Muscle layer of duodenum (tissue), 2 donors: ENCODE measurements at regions not wholly inside any gene's neighbourhood (a gene's known extent, or its start where the extent isn't known, plus 50 kb on each side); places are given as distances from the start of the nearest gene placed in this dataset.
A peak's percentile ranks its signal among the peaks of the same experiment; 100 is the strongest.

ENCODE experiments used
- H3K27ac ChIP-seq: one replicate; pipeline ENCODE4 v1.7.0; 2013; ENCODE audit warnings: mild to moderate bottlenecking, low read length
- H3K27me3 ChIP-seq: one replicate; pipeline ENCODE4 v1.7.0; 2013; ENCODE audit warnings: low read depth, mild to moderate bottlenecking, control low read depth, low read length
- H3K36me3 ChIP-seq, 2 donors: one replicate each; pipeline ENCODE4 v1.7.0; 2013; ENCODE audit warnings: low read length in 2 of 2, control low read depth in 1 of 2, mild to moderate bottlenecking in 1 of 2; ENCODE audit not compliant: insufficient read depth in 2 of 2, control insufficient read depth in 1 of 2
- H3K4me1 ChIP-seq, 2 donors: one replicate each; pipeline ENCODE4 v1.7.0; 2013; ENCODE audit warnings: low read length in 2 of 2, mild to moderate bottlenecking in 2 of 2, control low read depth in 1 of 2, moderate library complexity in 1 of 2; ENCODE audit not compliant: insufficient read depth in 2 of 2, control insufficient read depth in 1 of 2
- H3K4me3 ChIP-seq, 2 donors: one replicate each; pipeline ENCODE4 v1.7.0; 2013; ENCODE audit warnings: low read length in 2 of 2, low read depth in 1 of 2, mild to moderate bottlenecking in 1 of 2
- H3K9me3 ChIP-seq, 2 donors: one replicate each; pipeline ENCODE4 v1.7.0; 2013; ENCODE audit warnings: low read length in 2 of 2, control low read depth in 1 of 2, mild to moderate bottlenecking in 1 of 2; ENCODE audit not compliant: control insufficient read depth in 1 of 2
- donor health status: healthy.

DNA sequence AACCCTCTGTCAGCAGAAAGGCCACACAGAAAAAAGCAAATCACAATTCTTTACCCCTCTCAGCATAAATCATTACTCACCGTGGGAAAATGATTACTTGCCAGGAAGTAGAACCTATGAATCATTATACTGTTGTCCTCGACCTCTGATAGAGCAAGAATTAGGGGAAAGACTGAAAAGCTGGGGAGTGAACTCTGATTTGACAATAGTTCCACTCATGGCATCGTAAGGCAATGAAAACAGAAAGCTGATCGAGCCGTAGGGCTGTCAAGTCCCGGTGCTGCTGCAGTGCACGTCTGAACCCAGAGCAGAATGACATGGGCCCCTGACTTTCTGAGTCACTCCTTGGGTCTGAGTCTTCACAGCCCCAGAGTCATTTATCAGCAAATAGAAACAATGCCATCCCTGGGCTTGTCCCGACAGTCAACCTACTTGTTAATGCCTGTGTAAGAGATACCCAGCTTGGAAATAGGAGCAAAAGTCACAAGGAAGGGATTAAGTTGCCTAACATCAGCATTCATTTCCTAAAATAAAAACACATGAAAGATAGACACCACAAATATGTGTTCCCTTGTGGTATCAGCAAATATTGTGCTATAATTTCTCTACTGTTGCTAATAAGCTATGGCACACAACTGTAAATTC, 224.8 kb upstream of the MARCKS start:
- Histone ChIP-seq H3K36me3 (peaks cover 0 to 6% of the 10 kb centered on the region in 2 donors), H3K9me3 (no peaks in the 10 kb centered on the region), H3K4me1 (peaks cover 20 to 31% of the 10 kb centered on the region in 2 donors), H3K4me3 (peak overlapping the region; percentile 0 to 43), H3K27me3 (no peaks in the 10 kb centered on the region), H3K27ac (peak overlapping the region; percentile 78)

DNA sequence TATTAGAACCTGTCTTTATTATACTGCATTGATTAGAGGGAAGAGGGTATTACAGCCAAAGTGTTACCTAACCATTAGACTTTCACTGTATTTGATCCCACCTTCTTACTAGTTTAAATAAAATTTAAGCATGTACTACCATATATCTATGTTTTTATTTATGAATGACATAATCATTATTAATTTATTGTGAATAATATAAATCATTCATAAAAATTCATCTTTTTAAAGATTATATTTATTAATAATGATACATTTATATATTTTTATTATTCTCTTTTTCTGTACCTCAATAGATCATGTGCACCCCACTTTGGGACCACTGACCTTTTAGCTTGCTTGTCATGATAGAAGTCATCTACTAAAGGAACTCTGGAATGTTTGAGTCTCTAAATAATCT, 223.5 kb upstream of the MARCKS start:
- Histone ChIP-seq H3K9me3 (no peaks in the 10 kb centered on the region), H3K27me3 (no peaks in the 10 kb centered on the region), H3K4me3 (no peak overlapping the region), H3K27ac (no peak overlapping the region), H3K4me1 (peaks cover 20 to 31% of the 10 kb centered on the region in 2 donors), H3K36me3 (peaks cover 0 to 6% of the 10 kb centered on the region in 2 donors)

DNA sequence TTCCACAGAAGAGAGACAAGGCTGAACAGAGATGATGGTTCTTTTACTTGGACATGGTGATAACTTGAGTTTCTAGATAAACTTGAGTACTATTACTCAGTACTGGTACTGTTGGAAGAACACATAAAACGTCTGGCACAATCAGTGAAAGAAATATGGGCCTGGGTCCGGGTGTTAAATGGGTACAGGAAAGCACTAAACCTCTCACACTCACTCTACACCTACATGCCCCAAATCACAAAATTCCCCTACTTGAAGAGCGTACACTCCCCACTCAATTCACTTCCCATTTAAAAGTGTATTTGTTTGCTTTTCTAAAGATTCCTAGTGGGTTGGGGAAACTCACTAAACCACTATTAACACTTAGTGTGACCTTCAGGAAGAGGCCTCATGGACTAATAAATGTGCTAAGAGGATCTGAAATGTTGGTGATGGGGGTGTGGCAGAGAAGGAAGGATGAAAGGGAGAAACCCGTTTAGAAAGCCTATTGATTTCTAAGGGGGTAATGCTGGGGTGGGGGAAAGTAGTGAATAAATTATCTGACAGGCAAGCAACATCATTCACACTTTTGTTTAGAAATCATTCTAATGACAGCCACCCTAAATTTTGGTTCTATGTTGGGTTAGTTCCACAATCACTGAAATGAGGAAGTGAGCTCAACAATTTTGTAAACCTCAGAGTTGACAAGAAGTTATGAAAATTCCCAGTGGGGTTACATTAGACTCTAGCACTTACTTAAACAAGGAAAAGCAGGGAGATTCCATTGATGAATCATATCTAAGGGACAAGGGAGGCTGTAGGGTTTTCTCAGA, 222.6 kb upstream of the MARCKS start:
- Histone ChIP-seq H3K27me3 (no peaks in the 10 kb centered on the region), H3K36me3 (peaks cover 0 to 6% of the 10 kb centered on the region in 2 donors), H3K27ac (peak overlapping the region; percentile 41), H3K4me1 (peaks cover 15 to 31% of the 10 kb centered on the region in 2 donors), H3K9me3 (no peaks in the 10 kb centered on the region), H3K4me3 (no peak overlapping the region)

DNA sequence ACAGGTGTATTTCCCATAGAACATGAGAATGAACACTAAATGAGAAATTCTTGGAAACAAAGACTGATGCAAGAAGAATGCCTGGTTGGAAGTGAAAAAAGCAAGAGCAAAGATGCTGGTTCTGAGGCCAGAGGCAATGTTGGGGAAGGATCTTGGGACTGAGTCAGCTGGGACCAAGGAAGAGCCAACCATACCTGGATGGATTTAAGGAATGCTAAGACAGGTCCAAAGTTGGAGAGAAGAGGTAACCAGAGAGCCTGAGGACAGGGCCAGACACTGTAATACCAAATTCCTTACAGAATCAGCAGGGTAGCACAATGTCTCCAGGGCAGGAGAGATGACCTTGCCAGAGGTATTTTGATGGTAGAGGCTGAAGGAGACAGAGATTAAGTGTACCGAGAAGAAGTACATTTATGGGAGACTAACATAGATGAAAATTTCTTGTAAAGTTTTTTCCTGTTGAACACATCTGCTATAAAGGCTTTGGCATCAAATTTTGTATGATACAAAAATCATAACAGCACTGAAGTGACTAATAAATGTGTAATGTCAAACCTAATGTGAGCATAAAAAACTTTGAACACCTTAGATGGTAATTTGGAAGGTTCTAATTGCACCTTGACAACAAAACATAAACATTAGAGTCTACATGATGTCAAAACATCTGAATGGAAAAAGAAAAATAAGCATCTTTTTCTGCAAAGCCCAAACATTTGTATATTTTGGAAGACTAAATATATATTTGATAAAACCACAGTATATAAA, 221.7 kb upstream of the MARCKS start:
- peaks cover 0 to 6% of the 10 kb centered on the region in 2 donors for H3K36me3 ChIP-seq
- no peak overlapping the region for H3K4me3 ChIP-seq
- H3K4me1 ChIP-seq, result peaks cover 11 to 24% of the 10 kb centered on the region in 2 donors
- H3K9me3 ChIP-seq, result no peaks in the 10 kb centered on the region
- H3K27ac ChIP-seq, result peak overlapping the region; percentile 41
- no peaks in the 10 kb centered on the region for H3K27me3 ChIP-seq

DNA sequence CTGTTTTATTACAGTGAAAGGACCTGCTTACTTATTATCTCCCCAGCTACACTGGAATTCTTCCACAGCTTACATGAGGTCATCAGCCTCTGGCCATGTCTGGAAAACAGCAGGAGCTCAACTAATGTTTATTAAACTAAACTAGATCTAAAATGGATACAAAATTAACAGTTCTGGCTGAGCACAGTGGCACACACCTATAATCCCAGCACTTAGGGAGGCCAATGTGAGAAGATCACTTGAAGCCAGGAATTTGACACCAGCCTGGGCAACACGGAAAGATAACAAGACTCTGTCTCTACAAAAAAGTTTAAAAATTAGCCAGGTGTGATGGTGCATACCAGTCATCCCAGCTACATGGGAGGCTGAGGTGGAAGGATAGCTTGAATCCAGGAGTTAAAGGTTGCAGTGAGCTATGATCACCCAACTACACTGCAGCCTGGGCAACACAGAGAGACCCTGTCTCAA, 220.8 kb upstream of the MARCKS start:
- Histone ChIP-seq H3K27me3 (no peaks in the 10 kb centered on the region), H3K4me1 (peaks cover 4 to 20% of the 10 kb centered on the region in 2 donors), H3K27ac (no peak overlapping the region), H3K36me3 (peaks cover 0 to 6% of the 10 kb centered on the region in 2 donors), H3K9me3 (no peaks in the 10 kb centered on the region), H3K4me3 (no peak overlapping the region)

DNA sequence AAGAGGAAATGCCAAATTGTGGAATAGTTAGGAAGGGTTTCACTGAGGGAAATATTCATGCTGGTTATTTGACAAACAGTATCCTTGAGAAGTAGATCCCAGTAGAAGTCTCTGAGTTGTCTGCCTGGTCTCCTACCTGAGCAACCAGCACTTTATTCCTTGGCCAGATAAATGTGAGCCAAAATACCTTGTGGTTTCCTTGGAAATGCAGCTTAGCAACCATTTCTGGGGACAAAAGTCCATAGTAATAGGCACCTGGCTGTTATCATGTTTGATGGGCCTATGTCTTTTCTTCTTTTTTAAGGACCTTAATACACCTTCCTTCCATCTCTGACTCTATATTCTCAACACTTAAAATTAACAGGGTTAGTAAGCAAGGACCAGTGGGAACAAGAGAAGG, 217.1 kb upstream of the MARCKS start:
- Histone ChIP-seq H3K9me3 (no peaks in the 10 kb centered on the region), H3K27me3 (no peaks in the 10 kb centered on the region), H3K27ac (no peak overlapping the region), H3K4me3 (no peak overlapping the region), H3K4me1 (peaks cover 7 to 8% of the 10 kb centered on the region in 2 donors), H3K36me3 (no peaks in the 10 kb centered on the region)

DNA sequence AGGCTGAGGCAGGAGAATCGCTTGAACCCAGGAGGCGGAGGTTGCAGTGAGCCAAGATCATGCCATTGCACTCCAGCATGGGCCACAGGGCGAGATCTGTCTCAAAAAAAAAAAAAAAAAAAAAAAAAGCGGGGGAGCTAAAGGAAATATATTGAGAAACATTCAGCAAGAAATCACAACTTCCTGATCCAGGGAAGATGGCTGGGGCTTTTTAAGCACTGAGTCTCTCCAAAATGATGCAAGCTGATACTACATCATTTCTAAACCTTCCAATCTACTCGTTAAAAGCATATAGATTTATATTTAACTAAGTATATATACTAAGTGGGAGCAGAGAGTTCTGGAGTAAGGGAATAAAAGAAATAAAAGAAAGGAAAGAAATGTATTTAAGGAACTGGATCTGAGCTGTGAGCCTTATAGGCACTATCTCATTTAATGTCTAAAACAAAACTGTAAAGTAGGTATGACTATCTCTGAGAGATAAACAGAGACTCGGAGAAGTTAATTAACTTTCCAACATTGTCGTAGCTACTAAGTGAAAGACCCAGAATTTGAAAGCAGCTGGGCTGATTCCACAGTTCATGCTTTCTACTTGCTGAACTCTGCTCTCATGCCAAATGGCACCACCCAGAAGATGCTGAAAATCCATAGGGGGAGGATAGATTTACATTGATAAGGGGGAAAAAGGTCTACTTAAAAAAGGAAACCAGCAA, 215.0 kb upstream of the MARCKS start:
- H3K4me1 ChIP-seq, result peaks cover 0 to 7% of the 10 kb centered on the region in 2 donors
- no peak overlapping the region for H3K4me3 ChIP-seq
- H3K27ac ChIP-seq, result no peak overlapping the region

DNA sequence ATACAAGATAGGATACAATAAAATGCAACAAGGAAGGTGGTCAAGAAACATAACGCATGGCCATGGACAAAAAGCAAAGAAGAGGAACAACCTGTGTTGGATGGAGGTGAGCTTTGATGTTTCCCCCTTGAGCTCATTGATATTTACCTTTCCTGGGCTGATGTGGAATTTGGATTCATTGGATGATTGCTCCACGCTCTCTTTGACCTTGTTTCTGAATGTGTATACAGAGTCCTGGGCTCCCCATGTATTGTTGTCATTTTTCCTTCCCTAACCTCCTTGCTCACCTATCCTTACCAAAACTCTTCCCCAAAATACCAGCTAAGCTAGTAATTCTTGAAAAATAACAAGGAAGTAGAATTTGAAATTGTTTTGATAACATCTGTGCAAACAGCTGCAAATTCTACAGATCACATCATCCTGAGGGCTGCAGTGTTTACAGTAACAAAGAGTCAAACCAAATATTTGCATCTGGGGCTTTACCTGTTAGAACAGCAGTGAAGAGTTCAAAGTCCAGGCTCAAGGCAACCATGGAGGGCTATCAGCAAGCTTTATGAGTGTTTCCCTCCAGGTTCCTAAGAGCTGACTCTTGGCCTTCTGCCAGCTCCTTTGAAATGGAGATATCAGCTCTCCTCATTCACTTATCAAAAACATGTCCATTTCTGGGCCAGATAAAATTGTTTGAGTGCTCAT, 214.3 kb upstream of the MARCKS start:
- H3K27me3 ChIP-seq, result no peaks in the 10 kb centered on the region
- H3K4me1 ChIP-seq, result peaks cover 0 to 7% of the 10 kb centered on the region in 2 donors
- no peaks in the 10 kb centered on the region for H3K9me3 ChIP-seq
- H3K36me3 ChIP-seq, result no peaks in the 10 kb centered on the region
- H3K4me3 ChIP-seq, result no peak overlapping the region
- no peak overlapping the region for H3K27ac ChIP-seq

More for the DNA sequence above, 215.0 kb upstream of the MARCKS start:
- no peaks in the 10 kb centered on the region for H3K27me3 ChIP-seq
- no peaks in the 10 kb centered on the region for H3K36me3 ChIP-seq
- H3K9me3 ChIP-seq, result no peaks in the 10 kb centered on the region

DNA sequence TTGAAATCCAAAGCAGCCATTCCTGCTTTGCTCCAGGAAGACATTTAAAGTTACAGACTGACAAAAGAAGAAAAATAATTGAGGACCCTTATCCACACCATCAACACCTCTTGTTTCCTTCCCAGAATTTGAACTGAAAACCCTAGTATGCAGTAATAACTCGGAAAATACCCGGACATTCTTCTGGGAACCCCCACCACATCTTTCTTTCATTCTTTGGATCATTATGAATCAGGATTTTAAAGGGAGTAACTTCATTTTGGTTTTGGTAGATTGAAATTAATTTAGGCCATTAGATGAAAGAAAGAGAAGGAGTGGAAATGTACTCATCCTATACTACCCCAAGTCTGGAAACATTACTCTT, 213.8 kb upstream of the MARCKS start:
- Histone ChIP-seq H3K27me3 (no peaks in the 10 kb centered on the region), H3K4me1 (peaks cover 0 to 7% of the 10 kb centered on the region in 2 donors), H3K4me3 (no peak overlapping the region), H3K27ac (no peak overlapping the region), H3K9me3 (no peaks in the 10 kb centered on the region), H3K36me3 (no peaks in the 10 kb centered on the region)

DNA sequence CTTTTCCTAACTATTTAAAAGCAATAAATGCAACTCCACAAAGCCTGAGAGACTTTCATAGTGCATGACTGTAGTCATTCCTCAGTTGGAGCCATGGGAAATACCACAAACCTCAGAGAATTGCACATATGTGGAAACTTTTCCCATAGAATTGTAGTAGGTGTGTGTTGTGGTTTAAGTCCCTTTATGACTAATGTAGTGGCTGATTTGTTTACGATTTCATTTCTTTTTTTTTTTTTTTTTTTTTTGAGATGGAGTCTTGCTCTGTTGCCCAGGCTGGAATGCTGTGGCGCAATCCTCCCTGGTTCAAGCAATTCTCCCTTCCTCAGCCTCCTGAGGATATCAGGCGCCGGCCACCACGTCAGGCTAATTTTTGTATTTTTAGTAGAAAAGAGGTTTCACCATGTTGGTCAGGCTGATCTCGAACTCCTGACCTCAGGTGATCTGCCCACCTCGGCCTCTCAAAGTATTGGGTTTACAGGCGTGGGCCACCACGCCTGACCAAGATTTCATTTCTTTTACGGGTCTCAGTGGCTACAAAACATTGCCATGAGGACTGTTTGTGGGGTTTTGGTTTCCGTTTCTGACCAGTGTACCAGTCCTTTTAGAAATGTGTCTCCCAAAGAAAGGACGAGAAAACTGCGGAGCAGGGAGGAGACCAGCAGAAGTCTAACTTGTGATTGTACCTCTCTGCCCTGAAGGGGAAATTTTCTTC, 212.1 kb upstream of the MARCKS start:
- no peaks in the 10 kb centered on the region for H3K27me3 ChIP-seq
- no peaks in the 10 kb centered on the region for H3K9me3 ChIP-seq
- no peak overlapping the region for H3K27ac ChIP-seq
- H3K4me1 ChIP-seq, result peaks cover 0 to 7% of the 10 kb centered on the region in 2 donors
- H3K4me3 ChIP-seq, result no peak overlapping the region
- H3K36me3 ChIP-seq, result no peaks in the 10 kb centered on the region
